CD14-positive monocyte (primary cell): ENCODE measurements at regions not wholly inside any gene's neighbourhood (a gene's known extent, or its start where the extent isn't known, plus 50 kb on each side); places are given as distances from the start of the nearest gene placed in this dataset.

Experiments
- DNase-seq, 3 donors: peaks; one replicate each; pipeline ENCODE4 v3.0.0-alpha.2; 2011 to 2022
- H2AFZ ChIP-seq: 2 replicates; pipeline ENCODE4 v1.6.0; 2012; ENCODE audit warnings: mild to moderate bottlenecking, low read depth, low read length, inconsistent platforms; ENCODE audit not compliant: insufficient read depth, poor library complexity, severe bottlenecking
- H3K27ac ChIP-seq, 2 donors: 1 replicate in 1 of 2; 2 replicates in 1 of 2; pipeline ENCODE4 v1.5.1; 2012 to 2013; ENCODE audit warnings: low read length in 2 of 2, control low read depth in 1 of 2, inconsistent platforms in 1 of 2, low read depth in 1 of 2, mild to moderate bottlenecking in 1 of 2
- H3K27me3 ChIP-seq, 2 donors: one replicate each; pipeline versions ENCODE4 v1.6.0 to v1.6.1; 2011 to 2013; ENCODE audit warnings: low read length in 2 of 2; ENCODE audit not compliant: control insufficient read depth in 2 of 2, insufficient read depth in 2 of 2
- H3K36me3 ChIP-seq, 2 donors: replicated peaks in 1 of 2; 1 replicate in 1 of 2; 2 replicates in 1 of 2; pipeline versions ENCODE4 v1.5.1 to v1.6.1; 2012 to 2013; ENCODE audit warnings: low read length in 2 of 2, control low read depth in 1 of 2, inconsistent platforms in 1 of 2, mild to moderate bottlenecking in 1 of 2; ENCODE audit not compliant: insufficient read depth in 2 of 2, control insufficient read depth in 1 of 2
- H3K4me1 ChIP-seq, 2 donors: 1 replicate in 1 of 2; 2 replicates in 1 of 2; pipeline versions ENCODE4 v1.5.1 to v1.6.1; 2012 to 2013; ENCODE audit warnings: low read length in 2 of 2, control low read depth in 1 of 2, inconsistent platforms in 1 of 2, mild to moderate bottlenecking in 1 of 2, moderate library complexity in 1 of 2; ENCODE audit not compliant: insufficient read depth in 2 of 2, control insufficient read depth in 1 of 2
- H3K4me2 ChIP-seq: replicated peaks from 2 replicates; pipeline ENCODE3; 2012; ENCODE audit warnings: low read length, moderate library complexity, mild to moderate bottlenecking; ENCODE audit not compliant: poor library complexity, severe bottlenecking; ENCODE audit errors: extremely low read depth
- H3K4me3 ChIP-seq, 3 experiments: fragments of 200-600 bp in 1 of 3; sonication (generic) in 1 of 3; replicated peaks in 1 of 3; 1 replicate in 2 of 3; 2 replicates in 1 of 3; pipeline ENCODE4 v1.5.1; 2011 to 2013; ENCODE audit warnings: low read length in 3 of 3, mild to moderate bottlenecking in 3 of 3, control low read depth in 2 of 3, low read depth in 2 of 3, inconsistent platforms in 1 of 3, moderate library complexity in 1 of 3
- H3K79me2 ChIP-seq: 2 replicates; pipeline ENCODE4 v1.6.0; 2012; ENCODE audit warnings: mild to moderate bottlenecking, control low read depth, inconsistent platforms, low read length, moderate library complexity; ENCODE audit not compliant: insufficient read depth
- H3K9ac ChIP-seq: 2 replicates; pipeline ENCODE4 v1.6.0; 2017; ENCODE audit warnings: low read length, mild to moderate bottlenecking; ENCODE audit not compliant: insufficient read depth, poor library complexity, severe bottlenecking
- H3K9me3 ChIP-seq, 2 donors: replicated peaks in 1 of 2; 1 replicate in 1 of 2; 2 replicates in 1 of 2; pipeline versions ENCODE4 v1.5.1 to v1.6.1; 2012 to 2013; ENCODE audit warnings: low read length in 2 of 2, control low read depth in 1 of 2; ENCODE audit not compliant: control insufficient read depth in 1 of 2, insufficient read depth in 1 of 2
- H4K20me1 ChIP-seq: 2 replicates; pipeline ENCODE4 v1.6.0; 2012; ENCODE audit warnings: mild to moderate bottlenecking, low read length, control low read depth, moderate library complexity; ENCODE audit not compliant: insufficient read depth
- H3K27ac Mint-ChIP-seq, 7 donors: one replicate each; pipeline ENCODE4 v1.8.0; 2020; ENCODE audit warnings: mild to moderate bottlenecking in 7 of 7, mixed read lengths in 7 of 7, moderate library complexity in 6 of 7, inconsistent platforms in 2 of 7
- H3K27me3 Mint-ChIP-seq, 3 donors: one replicate each; pipeline ENCODE4 v1.8.0; 2021 to 2022; ENCODE audit warnings: low read depth in 3 of 3, mild to moderate bottlenecking in 3 of 3, mixed read lengths in 3 of 3, moderate library complexity in 3 of 3, inconsistent platforms in 1 of 3
- H3K36me3 Mint-ChIP-seq, 2 donors: one replicate each; pipeline ENCODE4 v1.8.0; 2020; ENCODE audit warnings: mixed read lengths in 2 of 2, inconsistent platforms in 1 of 2, mild to moderate bottlenecking in 1 of 2
- H3K4me1 Mint-ChIP-seq: one replicate; pipeline ENCODE4 v1.8.0; 2020; ENCODE audit warnings: mild to moderate bottlenecking, mixed read lengths
- H3K4me3 Mint-ChIP-seq, 2 donors: one replicate each; pipeline ENCODE4 v1.8.0; 2020; ENCODE audit warnings: mild to moderate bottlenecking in 2 of 2, mixed read lengths in 2 of 2, moderate library complexity in 1 of 2
- H3K9me3 Mint-ChIP-seq, 7 donors: one replicate each; pipeline ENCODE4 v1.8.0; 2020 to 2022; ENCODE audit warnings: mixed read lengths in 7 of 7, mild to moderate bottlenecking in 6 of 7, moderate library complexity in 6 of 7, inconsistent platforms in 2 of 7
- CTCF ChIP-seq: fragments of 200-600 bp; IDR thresholded peaks from one replicate; pipeline ENCODE4 v1.8.0; 2022; ENCODE audit warnings: antibody characterized with exemption, mild to moderate bottlenecking
- WGBS: methylation state at CpG from one replicate; pipeline ENCODE4 v1.1.5; 2013; ENCODE audit warnings: missing lambda C conversion rate; ENCODE audit not compliant: insufficient coverage; 5-methylcytosine and 5-hydroxymethylcytosine counted together
- intact Hi-C, 2 donors: fragments of 100-400 bp; cut with micrococcal nuclease; formaldehyde crosslinking; loops; one replicate each; pipeline versions ENCODE4 v1.15.0 to v1.15.1; 2023

DNA sequence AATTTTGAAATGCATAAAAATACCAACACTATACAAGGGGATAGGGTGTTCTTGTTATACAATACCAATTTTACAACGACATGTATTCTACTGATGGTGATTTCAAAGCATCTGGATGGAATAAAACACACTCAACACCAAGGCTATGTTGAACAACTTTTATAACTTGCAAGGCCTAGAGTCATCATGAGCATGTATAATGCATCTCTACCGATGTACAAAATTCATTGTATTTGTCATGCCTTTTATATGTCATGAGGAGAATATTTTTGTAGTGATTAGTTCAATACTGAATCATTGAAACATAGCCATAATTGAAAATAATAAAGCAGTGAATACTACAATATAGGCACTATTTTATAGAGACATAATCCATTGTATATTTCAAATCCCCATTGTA, 160.2 kb downstream of the ETV1 start:
- no peak overlapping the region for H3K4me3 ChIP-seq
- peaks cover 0 to 6% of the 10 kb centered on the region in 2 donors for H3K9me3 ChIP-seq
- H3K9me3 Mint-ChIP-seq = peaks cover 0 to 4% (median 0%) of the 10 kb centered on the region in 7 donors
- H3K27ac Mint-ChIP-seq = no peak overlapping the region
- WGBS = no CpG with 5 or more reads among the region's 2 CpGs
- H3K4me1 Mint-ChIP-seq = no peaks in the 10 kb centered on the region
- H3K4me1 ChIP-seq = no peaks in the 10 kb centered on the region
- no peak overlapping the region for H3K27ac ChIP-seq
- no peak for TF ChIP-seq CTCF
- no peaks in the 10 kb centered on the region for H3K27me3 ChIP-seq
- no peak for DNase-seq
- no peaks in the 10 kb centered on the region for H3K79me2 ChIP-seq
- H3K4me2 ChIP-seq = no peak overlapping the region
- H3K36me3 Mint-ChIP-seq = no peaks in the 10 kb centered on the region
- H3K36me3 ChIP-seq = no peaks in the 10 kb centered on the region
- H3K9ac ChIP-seq = no peak overlapping the region
- no peak overlapping the region for H3K4me3 Mint-ChIP-seq
- H4K20me1 ChIP-seq = no peaks in the 10 kb centered on the region
- intact Hi-C loops = no loop called here
- peaks cover 0 to 3% (median 2%) of the 10 kb centered on the region in 3 donors for H3K27me3 Mint-ChIP-seq
- no peak overlapping the region for H2AFZ ChIP-seq

GRCh38 chr7:13829914-13830900, 159.3 kb downstream of the ETV1 start:
- no peak for DNase-seq
- no peaks in the 10 kb centered on the region for H4K20me1 ChIP-seq
- no peaks in the 10 kb centered on the region for H3K4me1 ChIP-seq
- no peak overlapping the region for H3K27ac ChIP-seq
- H3K9me3 ChIP-seq = no peaks in the 10 kb centered on the region
- H3K27me3 Mint-ChIP-seq = peaks cover 0 to 4% (median 2%) of the 10 kb centered on the region in 3 donors
- no peak overlapping the region for H3K4me3 Mint-ChIP-seq
- H3K4me3 ChIP-seq = no peak overlapping the region
- H3K4me2 ChIP-seq = no peak overlapping the region
- H3K36me3 ChIP-seq = no peaks in the 10 kb centered on the region
- no peak for TF ChIP-seq CTCF
- H3K9me3 Mint-ChIP-seq = peaks cover 0 to 4% (median 0%) of the 10 kb centered on the region in 7 donors
- 20% methylated on average over 1 of the region's 6 CpGs for WGBS
- H3K27ac Mint-ChIP-seq = no peak overlapping the region
- H3K27me3 ChIP-seq = no peaks in the 10 kb centered on the region
- H3K36me3 Mint-ChIP-seq = no peaks in the 10 kb centered on the region
- no peak overlapping the region for H3K9ac ChIP-seq
- intact Hi-C loops = no loop called here
- H2AFZ ChIP-seq = no peak overlapping the region
- no peaks in the 10 kb centered on the region for H3K4me1 Mint-ChIP-seq
- H3K79me2 ChIP-seq = no peaks in the 10 kb centered on the region
